Endodermal cell (in vitro differentiated cells): ENCODE measurements at regions not wholly inside any gene's neighbourhood (a gene's known extent, or its start where the extent isn't known, plus 50 kb on each side); places are given as distances from the start of the nearest gene placed in this dataset.

ENCODE experiments used
- DNase-seq: peaks from one replicate; pipeline ENCODE4 v3.0.0-alpha.2; 2017
- H3K27ac ChIP-seq: 2 replicates; pipeline ENCODE4 v1.5.1; 2013; ENCODE audit warnings: mild to moderate bottlenecking, low read depth, low read length, moderate library complexity
- H3K27me3 ChIP-seq: 2 replicates; pipeline ENCODE4 v1.6.1; 2013; ENCODE audit warnings: mild to moderate bottlenecking, low read length, moderate library complexity; ENCODE audit not compliant: insufficient read depth, control insufficient read depth, poor library complexity, severe bottlenecking
- H3K36me3 ChIP-seq: 2 replicates; pipeline ENCODE4 v1.7.0; 2013; ENCODE audit warnings: mild to moderate bottlenecking, low read length, moderate library complexity; ENCODE audit not compliant: control insufficient read depth, insufficient read depth
- H3K4me1 ChIP-seq: one replicate; pipeline ENCODE4 v1.7.0; 2013; ENCODE audit warnings: low read length; ENCODE audit not compliant: control insufficient read depth, insufficient read depth
- H3K4me3 ChIP-seq: 2 replicates; pipeline ENCODE4 v1.5.1; 2013; ENCODE audit warnings: mild to moderate bottlenecking, low read length, moderate library complexity
- H3K9ac ChIP-seq: 2 replicates; pipeline ENCODE4 v1.6.1; 2013; ENCODE audit warnings: mild to moderate bottlenecking, low read length, moderate library complexity; ENCODE audit not compliant: poor library complexity, severe bottlenecking; ENCODE audit errors: extremely low read depth
- H3K9me3 ChIP-seq: 2 replicates; pipeline ENCODE4 v1.6.1; 2013; ENCODE audit warnings: mild to moderate bottlenecking, low read length, moderate library complexity; ENCODE audit not compliant: control insufficient read depth
- H3K27ac Mint-ChIP-seq: 2 replicates; pipeline ENCODE4 v1.8.0; 2020; ENCODE audit warnings: mixed read lengths
- H3K27me3 Mint-ChIP-seq: 2 replicates; pipeline ENCODE4 v1.8.0; 2021; ENCODE audit warnings: mild to moderate bottlenecking, mixed read lengths; ENCODE audit not compliant: insufficient read depth
- H3K36me3 Mint-ChIP-seq: 2 replicates; pipeline ENCODE4 v1.8.0; 2020; ENCODE audit warnings: low read depth, mixed read lengths
- H3K4me1 Mint-ChIP-seq: 2 replicates; pipeline ENCODE4 v1.8.0; 2020; ENCODE audit warnings: mixed read lengths
- H3K4me3 Mint-ChIP-seq: 2 replicates; pipeline ENCODE4 v1.8.0; 2020; ENCODE audit warnings: mild to moderate bottlenecking, moderate library complexity, mixed read lengths
- H3K9me3 Mint-ChIP-seq: 2 replicates; pipeline ENCODE4 v1.8.0; 2020; ENCODE audit warnings: mild to moderate bottlenecking, mixed read lengths
- CTCF ChIP-seq: fragments of 200-600 bp; sonication (generic); conservative IDR thresholded peaks from 2 replicates; pipeline ENCODE4 v1.5.0; 2021; ENCODE audit warnings: antibody characterized with exemption, mild to moderate bottlenecking
- WGBS, 2 experiments: methylation state at CpG; one replicate each; pipeline versions ENCODE4 v1.1.5 to v1.1.7; 2013; ENCODE audit warnings: missing lambda C conversion rate in 2 of 2, mixed read lengths in 1 of 2; ENCODE audit not compliant: insufficient coverage in 1 of 2, insufficient read length in 1 of 2; 5-methylcytosine and 5-hydroxymethylcytosine counted together

GRCh38 chr13:84487752-84488151 lies 605.5 kb upstream of the SLITRK1 start:
- Histone ChIP-seq H3K9me3 (no peaks in the 10 kb centered on the region), H3K4me3 (no peak overlapping the region), H3K36me3 (no peaks in the 10 kb centered on the region), H3K27me3 (no peaks in the 10 kb centered on the region), H3K27ac (no peak overlapping the region), H3K9ac (no peak overlapping the region), H3K4me1 (peaks cover 2% of the 10 kb centered on the region)
- no peak overlapping the region for H3K27ac Mint-ChIP-seq
- peaks cover under 1% of the 10 kb centered on the region for H3K4me1 Mint-ChIP-seq
- no peaks in the 10 kb centered on the region for H3K36me3 Mint-ChIP-seq
- no peaks in the 10 kb centered on the region for H3K9me3 Mint-ChIP-seq
- H3K4me3 Mint-ChIP-seq, result no peak overlapping the region
- WGBS, 2 experiments, result 85% methylated on average over 1 of the region's 1 CpG; no CpG with 5 or more reads in 1 of the 2 experiments
- H3K27me3 Mint-ChIP-seq, result no peaks in the 10 kb centered on the region
- no peak for DNase-seq
- TF ChIP-seq CTCF, result no peak

GRCh38 chr13:84481958-84482357 lies 599.7 kb upstream of the SLITRK1 start:
- Mint-ChIP-seq H3K4me3 (no peak overlapping the region), H3K9me3 (no peaks in the 10 kb centered on the region), H3K27me3 (no peaks in the 10 kb centered on the region), H3K4me1 (no peaks in the 10 kb centered on the region), H3K27ac (no peak overlapping the region), H3K36me3 (no peaks in the 10 kb centered on the region)
- Histone ChIP-seq H3K4me3 (no peak overlapping the region), H3K27ac (no peak overlapping the region), H3K4me1 (no peaks in the 10 kb centered on the region), H3K9me3 (no peaks in the 10 kb centered on the region), H3K9ac (no peak overlapping the region), H3K27me3 (no peaks in the 10 kb centered on the region), H3K36me3 (no peaks in the 10 kb centered on the region)
- WGBS, 2 experiments, result 83% methylated on average over 1 of the region's 1 CpG; no CpG with 5 or more reads in 1 of the 2 experiments
- DNase-seq, result no peak
- no peak for TF ChIP-seq CTCF

- DNase-seq, result no peak
- no peak overlapping the region for H3K4me3 ChIP-seq
- no peaks in the 10 kb centered on the region for H3K27me3 Mint-ChIP-seq
- H3K9me3 ChIP-seq, result no peaks in the 10 kb centered on the region
- H3K4me1 ChIP-seq, result no peaks in the 10 kb centered on the region
- no peaks in the 10 kb centered on the region for H3K4me1 Mint-ChIP-seq
- no peak for TF ChIP-seq CTCF
- no peak overlapping the region for H3K27ac Mint-ChIP-seq
- H3K9me3 Mint-ChIP-seq, result peaks cover 20% of the 10 kb centered on the region
- no peaks in the 10 kb centered on the region for H3K27me3 ChIP-seq
- no peaks in the 10 kb centered on the region for H3K36me3 Mint-ChIP-seq
- 96% methylated on average over 1 of the region's 1 CpG; no CpG with 5 or more reads in 1 of the 2 experiments for WGBS, 2 experiments
- no peak overlapping the region for H3K9ac ChIP-seq
- no peaks in the 10 kb centered on the region for H3K36me3 ChIP-seq
- H3K4me3 Mint-ChIP-seq, result no peak overlapping the region
- H3K27ac ChIP-seq, result no peak overlapping the region
These were observed 597.4 kb upstream of the SLITRK1 start for GRCh38 chr13:84479656-84480055.
